Activated T-helper 9 cell treated with anti-CD3 and anti-CD28 coated beads, Interleukin-2, amount 50 U/mL, for 16 hours (primary cell): ENCODE measurements at regions not wholly inside any gene's neighbourhood (a gene's known extent, or its start where the extent isn't known, plus 50 kb on each side); places are given as distances from the start of the nearest gene placed in this dataset.
"Not testable (repeated sequence)": the region's sequence is repeated elsewhere in the genome, so short reads cannot be mapped to it uniquely, and the experiment has no call there.

Experiments
- DNase-seq: peaks from one replicate; pipeline ENCODE4 v3.0.0-alpha.2; 2020; ENCODE audit warnings: low read depth

DNA sequence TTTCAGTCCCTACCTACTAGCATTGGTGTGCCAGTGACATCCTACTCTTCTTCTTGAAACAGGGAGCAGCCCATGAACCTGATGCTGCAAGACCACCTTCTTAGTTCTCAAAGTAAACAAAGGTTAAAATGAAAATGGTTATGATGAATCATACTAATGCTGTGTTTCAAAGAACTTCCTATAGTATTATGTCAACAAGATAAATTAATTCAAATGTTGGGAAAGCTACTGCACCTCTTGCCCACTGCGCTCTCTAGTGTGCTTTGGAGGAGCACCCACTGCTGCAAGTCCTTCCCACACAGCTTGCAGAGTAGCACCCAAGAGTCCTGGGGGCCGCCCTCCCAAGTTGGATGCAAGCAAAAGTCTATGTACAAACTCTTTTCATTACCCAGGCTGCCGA lies 81.1 kb downstream of the CD200R1L start:
- DNase-seq = no peak

GRCh38 chr3:112763258-112763657 lies 83.4 kb downstream of the CD200R1L start:
- no peak for DNase-seq

DNA sequence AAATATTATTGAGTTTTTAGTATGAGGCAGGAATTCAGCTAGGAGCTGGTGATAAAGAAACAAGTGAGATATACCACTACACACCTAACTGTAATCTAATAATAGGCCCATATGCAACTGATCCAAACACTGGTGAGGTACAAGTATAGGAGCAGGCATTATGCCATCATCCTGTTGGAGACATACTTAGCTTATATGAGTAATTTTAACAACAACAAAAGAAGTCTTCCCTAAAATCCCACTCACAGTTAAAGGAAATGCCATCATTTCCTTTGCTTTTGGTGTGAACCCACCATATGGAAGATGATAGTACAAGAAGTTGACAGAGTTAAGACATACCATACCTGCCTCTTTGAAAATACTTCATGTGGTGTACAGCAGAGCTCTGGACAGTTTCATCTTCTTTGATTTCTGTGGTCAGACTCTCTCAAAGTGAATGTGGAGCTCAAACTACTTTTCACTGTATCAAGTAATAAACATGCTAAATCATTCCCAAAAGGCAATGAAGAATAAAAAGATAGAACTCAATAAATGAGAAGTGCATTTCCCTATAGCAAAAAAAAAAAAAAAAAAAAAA lies 85.5 kb downstream of the CD200R1L start:
- DNase-seq = no peak

DNA sequence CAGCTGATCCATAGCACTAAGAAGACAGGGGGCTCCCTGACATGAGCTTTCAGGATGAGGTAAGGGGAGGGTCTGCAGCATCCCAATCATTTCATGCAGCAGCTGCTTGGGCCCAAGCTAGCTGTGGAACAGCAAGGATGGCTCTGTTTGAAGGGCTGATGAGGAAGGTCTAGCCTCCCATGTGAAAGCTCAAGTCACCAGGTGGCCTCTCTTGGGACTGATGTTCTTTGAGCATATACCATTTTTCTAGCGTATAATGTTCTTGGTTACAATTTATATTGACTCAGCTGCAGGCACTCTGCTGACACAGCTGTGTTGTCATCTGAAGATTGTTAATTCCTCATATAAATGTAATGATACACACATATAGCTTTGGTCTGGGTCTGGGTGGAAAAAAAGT lies 87.0 kb downstream of the CD200R1L start:
- DNase-seq = no peak

GRCh38 chr3:112759210-112759609 lies 87.5 kb downstream of the CD200R1L start:
- no peak for DNase-seq

DNA sequence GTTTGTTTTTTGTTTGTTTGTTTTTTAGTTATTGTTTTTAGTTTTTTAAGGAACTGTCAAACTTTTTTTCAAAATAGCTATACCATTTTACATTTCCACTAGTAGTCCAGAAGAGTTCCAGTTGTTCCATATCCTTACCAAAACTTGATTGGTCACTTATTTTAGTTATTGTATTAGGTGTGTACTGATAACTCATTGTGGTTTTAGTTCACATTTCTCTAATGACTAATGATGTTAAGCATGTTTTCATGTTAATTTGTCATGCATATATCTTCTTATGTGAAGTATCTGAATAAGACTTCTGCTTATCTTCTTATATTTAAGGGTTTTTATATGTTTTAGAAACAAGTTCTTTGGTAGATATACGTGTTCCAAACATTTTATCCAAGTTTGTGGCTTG lies 89.5 kb downstream of the CD200R1L start:
- no peak for DNase-seq

DNA sequence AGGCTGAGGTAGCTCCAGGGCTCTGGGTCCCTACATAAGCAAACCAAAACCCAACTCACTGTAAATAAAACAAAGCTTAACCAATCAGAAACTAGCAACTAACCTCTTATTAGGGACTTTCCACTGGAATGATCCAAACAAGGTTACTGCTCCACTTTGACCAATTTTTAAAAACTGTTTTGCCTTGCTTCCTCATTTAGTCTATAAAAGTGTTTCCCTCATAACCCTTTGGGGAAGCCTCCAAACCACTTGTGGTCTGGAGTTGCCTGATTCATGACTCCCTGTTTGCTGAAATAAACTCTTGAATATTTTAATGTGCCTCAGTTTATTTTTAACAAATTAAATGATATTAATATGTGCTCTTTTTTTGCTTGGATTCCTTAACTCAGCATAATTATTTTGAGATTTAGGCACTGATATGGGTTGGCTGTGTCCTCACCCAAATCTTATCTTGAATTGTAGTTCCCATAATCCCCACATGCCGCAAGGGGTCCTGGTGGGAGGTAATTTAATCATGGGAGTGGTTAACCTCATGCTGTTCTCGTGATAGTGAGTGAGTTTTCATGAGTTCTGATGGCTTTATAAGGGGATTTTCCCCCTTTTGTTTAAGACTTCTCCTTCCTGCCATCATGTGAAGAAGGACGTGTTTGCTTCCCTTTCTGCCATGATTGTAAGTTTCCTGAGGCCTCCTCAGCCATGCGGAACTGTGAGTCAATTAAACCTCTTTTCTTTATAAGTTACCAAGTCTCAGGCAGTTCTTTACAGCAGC lies 90.6 kb downstream of the CD200R1L start:
- DNase-seq = no peak

- DNase-seq = not testable (repeated sequence)
These were observed 91.6 kb downstream of the CD200R1L start for GRCh38 chr3:112755046-112755445.

DNA sequence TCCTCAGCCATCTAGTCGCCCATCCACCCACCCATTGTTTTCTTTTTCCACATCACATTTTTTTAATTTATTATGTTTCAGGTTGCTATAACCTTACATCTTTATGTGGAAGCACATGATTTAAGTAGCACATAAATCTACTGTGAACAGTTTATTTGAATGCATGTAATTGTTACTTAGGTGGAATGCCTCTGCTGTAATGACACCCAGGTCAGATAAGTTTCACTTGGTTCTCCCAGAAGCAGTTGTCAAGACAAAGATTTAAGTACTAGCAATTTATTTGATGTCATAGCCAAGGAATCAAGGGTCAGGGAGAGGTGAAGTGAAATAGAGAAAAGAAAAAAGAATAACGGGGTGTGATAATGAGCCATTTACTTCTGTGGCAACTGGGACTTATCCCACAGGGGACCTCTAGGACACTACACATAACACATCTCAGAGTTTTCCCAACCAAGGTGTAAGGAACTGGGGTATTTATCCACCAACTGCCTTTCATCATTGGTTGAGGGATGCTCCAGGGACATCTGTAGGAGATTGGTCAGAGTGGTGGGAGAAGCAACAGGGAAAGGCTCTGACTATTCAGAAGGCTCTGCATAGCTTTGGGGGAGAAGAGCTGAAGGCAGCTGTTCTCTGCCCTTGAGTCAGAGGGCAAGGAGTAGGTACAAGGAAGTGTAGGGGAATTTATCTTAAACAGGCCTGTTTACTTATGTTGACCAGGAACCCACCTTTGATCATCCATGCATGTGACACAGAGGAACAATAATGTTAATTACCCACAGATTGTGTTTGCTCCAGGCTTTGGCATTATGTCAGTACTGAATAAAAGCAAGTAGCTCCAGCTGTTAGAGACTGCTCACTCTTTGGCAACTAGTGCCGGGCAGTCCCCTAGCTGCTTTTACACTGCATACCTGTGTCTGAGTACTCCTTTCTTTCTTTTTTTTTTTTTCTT lies 94.8 kb downstream of the CD200R1L start:
- DNase-seq = no peak

DNA sequence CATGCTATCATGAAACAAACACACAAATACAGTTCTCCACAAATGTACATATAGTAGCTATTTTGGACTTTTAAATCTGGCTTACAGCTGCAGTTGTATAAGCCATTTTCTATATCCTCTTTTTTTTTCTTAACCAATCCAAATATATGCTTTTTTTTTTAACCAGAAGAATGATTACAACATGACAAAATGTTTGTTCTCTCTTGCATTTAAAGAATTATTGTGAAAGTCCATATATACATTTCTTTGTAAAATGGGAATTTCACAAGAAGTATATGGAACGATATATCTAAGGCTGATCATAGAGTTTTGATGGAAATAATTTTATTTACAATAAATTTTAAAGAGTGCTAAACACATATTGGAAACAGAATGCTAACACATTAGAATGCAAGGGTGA lies 95.6 kb downstream of the CD200R1L start:
- DNase-seq = no peak

GRCh38 chr3:112747624-112748023 lies 99.0 kb downstream of the CD200R1L start:
- no peak for DNase-seq

GRCh38 chr3:112746675-112747280 lies 99.9 kb downstream of the CD200R1L start:
- no peak for DNase-seq

DNA sequence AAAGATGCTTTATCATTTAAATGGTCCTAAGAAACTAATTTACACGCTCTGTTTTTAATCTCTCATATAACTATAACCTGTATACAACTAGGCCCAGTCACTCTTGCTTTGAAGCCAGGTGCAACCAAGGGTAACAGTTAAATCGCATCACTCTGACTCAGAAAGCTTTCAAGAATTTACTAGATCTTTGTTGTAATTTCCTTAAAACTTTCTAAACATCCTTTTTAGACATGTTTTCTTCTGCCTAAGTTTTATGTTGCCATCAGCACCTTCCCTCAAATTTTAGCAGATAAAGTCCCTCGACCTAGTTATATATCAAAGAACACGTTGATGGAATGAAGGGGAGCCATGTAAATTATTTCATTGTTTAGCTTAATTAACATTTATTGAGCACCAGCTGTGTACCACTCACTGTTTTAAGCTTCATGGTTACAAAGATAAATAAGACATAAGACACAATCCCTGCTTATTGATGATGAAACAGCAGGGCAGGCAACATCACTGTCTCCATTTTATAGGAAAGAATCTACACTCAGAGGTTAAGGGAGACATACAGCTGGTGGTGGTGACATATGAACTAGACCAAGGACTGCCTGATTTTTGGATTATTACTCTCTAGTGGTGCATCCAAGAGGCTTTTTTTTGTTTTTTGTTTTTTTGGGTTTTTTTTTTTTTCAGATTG lies 101.0 kb downstream of the CD200R1L start:
- DNase-seq = no peak

DNA sequence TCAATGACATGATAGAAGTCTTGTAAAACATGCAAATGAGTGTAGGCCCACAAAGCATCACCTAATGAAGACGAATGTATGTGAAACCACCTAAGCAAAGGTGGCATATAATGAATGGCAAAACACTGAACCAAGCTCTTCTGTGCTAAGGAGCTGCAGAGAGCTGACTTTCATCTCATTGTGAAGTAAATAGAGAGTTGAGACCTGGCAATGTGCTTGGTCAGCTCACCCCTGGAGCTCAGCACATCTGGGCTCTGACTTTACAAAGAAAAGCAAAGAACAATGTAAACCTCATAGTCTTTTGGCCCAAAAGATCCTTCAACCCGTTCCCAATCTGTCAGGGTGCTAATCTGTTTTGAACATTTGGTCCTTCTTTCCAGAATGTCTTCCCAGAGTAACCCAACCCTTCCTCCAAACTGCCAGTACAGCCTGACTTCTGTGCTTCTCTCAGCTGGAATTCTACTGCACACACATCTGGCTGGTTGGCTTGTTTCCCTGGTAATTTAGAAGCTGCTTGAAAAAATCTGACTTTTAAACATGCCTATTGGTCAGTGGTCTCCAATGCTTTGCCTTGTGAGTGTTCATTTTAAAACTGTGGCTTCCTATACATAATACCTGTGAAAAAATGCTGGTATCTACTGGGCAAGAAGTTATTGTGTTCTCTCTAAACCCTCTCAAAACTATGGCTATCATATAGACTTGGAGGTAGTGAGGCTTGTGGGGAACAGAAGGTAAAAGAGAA lies 101.7 kb downstream of the CD200R1L start:
- no peak for DNase-seq

- DNase-seq = no peak
These were observed 102.6 kb downstream of the CD200R1L start for GRCh38 chr3:112744106-112744505.

DNA sequence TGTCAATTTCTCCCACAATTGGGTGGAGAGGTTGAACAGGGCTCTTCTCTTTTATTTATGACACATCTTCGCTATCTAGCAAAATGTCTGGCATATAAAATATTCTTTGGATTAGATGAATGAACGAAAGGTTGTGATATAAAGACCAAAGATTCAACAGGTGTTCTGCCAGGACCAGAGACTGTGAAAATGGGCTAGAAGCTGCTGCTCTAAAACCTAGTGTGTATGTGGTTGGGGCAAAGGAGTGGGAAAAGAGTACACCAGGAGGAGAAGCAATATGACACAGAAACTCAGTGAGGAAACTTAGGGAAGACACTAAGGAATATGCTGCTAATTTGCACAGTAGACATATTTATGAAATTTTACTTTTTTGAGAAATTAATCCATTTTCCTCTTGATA lies 102.0 kb upstream of the CCDC80 start:
- no peak for DNase-seq

DNA sequence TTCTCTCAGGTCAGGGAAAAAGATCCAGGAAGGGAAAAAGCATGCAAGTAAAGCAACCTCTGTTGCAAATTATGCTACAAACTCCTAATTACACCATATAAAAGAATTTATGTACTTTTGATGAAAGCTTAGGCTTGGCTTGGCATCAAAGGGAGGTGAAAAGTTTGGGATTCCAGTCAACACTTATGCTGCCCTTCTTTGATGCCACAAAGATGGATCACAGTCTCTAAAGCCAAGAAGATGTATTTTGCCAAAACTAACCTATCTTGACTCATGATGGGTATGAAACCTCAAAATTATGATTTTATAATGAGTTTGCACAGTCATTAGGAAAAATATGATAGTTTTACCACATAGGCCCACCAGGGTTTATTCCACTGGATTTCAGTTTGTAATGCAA lies 101.0 kb upstream of the CCDC80 start:
- DNase-seq = no peak

DNA sequence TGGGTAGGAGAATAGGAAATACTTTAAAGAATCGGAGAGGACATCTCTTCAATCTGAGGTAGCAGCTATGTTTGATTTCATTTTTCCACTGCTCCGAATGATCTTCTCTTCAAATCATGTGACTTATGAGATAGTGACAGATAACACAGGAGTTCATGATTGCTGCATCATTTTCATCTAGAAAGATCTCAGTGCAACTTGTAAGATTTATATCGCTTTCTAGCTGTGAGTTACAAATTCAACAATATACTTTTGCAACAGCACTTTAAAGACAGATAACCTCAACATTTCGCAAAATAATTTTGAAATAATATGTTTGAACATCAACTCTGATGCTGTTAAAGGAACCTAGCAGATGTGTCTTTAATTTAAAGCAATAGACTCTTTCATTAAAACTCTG lies 99.9 kb upstream of the CCDC80 start:
- no peak for DNase-seq

- DNase-seq = no peak
These were observed 98.5 kb upstream of the CCDC80 start for GRCh38 chr3:112739252-112739965.

DNA sequence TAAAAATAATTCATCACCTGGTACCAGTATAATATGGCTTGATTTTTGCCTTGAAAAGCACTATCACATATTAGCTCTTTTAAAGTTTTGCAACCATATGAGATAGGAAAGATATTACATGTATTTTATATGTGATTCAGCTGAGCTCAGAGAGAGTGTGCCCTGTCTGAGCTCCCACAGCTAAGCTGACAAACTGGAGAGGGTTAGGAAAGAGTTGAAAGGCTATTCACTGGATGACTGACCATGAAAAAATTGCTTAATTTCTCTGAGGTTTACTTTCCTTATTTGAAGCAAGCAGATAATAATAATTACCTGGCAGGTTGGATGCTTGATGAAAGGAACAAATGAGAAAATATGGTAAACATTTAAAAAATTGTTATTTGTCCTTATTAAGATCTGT lies 97.4 kb upstream of the CCDC80 start:
- no peak for DNase-seq
